ENCODE measurements at regions not wholly inside any gene's neighbourhood (a gene's known extent, or its start where the extent isn't known, plus 50 kb on each side); places are given as distances from the start of the nearest gene placed in this dataset.

DNA sequence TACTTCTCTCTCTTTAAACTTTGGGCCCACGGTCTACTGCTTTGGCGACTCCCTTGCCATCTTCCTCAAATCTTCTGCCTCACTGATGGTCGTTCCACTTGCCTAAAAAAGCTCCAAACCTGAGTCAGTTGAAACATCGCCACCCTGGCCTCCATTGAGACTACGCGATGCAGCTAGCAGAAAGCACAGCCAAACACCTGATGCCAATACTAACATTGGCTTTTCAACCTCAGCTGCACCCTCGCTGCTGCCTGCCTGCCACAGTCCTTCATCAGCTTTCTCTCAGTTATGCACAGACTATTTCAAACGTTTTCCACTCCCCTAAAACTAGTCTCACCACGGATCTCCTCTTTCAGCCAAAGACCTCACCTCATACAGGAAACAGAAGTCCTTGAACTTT lies 214.2 kb upstream of the TMCO5A start:
- no peak for DNase-seq

- DNase-seq = no peak
These were observed 203.2 kb upstream of the TMCO5A start for GRCh38 chr15:37731146-37731746.

DNA sequence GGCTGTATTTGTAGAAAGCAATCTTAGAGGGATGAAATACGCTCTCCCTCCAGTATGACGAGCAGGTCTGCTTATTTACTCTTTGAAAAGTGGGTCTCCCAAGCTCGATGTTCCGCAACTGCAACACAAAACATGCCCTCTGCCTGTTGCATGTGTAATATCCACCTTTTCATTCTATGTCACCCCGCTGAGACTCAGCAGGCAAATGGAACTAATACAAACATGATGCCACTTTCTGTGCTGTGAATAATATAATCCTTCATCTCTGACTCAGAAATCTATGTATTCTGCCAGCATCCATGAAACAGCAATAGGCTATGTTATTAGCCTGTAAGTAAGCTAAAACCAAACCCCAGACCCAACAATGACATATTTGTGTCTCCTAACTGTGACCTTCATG lies 200.8 kb upstream of the TMCO5A start:
- no peak for DNase-seq

- no peak for DNase-seq
These were observed 193.8 kb upstream of the TMCO5A start for GRCh38 chr15:37740623-37741141.

- DNase-seq = no peak
These were observed 190.6 kb upstream of the TMCO5A start for GRCh38 chr15:37743826-37744225.

- DNase-seq = no peak
These were observed 189.9 kb upstream of the TMCO5A start for GRCh38 chr15:37744521-37744920.

- DNase-seq = no peak
These were observed 183.0 kb upstream of the TMCO5A start for GRCh38 chr15:37751401-37751800.

DNA sequence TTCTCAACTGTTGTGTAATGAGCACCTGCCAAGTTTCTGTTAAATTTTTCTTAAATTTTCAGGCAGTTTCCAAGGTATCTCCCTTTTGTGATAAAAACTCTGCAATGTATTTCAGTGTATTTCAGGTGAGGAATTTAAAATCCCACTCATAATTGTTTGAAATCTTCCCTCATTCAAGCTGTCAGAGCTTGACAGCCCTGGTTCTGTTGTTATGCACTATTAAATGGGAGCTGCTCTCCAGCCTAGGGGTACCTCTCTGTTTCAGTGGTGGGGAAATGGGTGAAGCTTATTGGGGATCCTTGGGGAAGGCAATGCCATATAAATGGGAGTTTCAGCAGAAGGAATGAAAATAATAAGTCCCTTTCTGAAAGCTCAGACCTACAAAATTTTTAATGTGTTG lies 178.0 kb upstream of the TMCO5A start:
- DNase-seq = no peak

DNA sequence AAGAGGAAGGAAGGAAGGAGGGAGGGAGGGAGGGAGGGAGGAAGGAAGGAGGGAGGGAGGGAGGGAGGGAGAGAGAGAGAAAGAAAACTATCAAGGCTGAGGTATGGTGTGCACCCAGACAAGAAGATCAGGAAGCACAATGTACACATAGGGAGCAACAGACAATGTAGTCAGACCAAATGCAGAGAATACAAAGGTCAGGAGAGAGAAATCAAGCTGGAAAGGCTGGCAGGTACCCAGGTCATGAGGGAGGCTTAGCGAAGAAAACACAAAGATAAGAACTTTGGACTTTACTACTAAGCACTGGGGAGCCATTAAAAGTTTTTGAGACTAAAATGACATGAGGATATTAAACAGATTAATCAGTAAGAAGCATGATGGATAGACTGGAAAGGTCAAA lies 176.0 kb upstream of the TMCO5A start:
- no peak for DNase-seq

DNA sequence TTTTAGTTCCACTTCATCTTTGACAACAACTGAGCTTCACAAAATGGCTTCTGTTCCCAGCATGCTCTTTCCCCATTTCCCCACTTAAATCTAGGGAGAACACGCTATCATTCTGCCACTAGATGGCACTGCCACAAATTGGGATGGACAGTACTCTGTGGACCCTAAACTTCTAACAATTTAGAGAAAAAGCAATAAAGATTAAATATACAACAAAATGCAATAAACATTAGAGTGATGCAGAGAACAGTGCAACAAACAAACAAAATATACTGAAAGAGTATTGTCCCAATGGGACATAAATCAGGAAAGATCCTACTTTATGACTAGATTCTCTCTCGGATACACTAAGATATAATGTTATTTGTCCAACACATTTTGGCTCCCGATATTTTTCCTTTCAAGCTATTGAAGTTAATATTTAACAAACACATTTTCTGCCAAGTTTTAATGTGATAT lies 169.7 kb upstream of the TMCO5A start:
- no peak for DNase-seq

DNA sequence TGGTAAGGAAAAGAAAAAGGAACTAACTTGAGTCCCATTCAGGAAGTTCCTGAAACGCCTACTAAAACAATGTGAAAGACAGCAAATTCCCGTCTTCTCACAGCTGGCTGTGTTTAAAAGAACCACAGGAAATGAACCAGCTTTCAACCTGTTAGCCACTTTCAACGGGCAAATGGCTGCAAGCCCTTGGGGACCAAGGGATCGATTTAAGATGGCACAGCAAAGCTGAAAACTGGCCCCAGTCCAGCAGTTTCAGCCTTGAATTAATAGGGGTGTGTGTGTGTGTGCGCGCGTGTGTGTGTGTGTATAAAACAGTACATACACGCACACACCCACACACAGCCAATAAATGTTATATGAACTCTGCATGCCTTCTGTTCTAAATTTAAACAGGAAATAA lies 168.7 kb upstream of the TMCO5A start:
- DNase-seq = no peak

- no peak for DNase-seq
These were observed 166.5 kb upstream of the TMCO5A start for GRCh38 chr15:37767841-37768455.

DNA sequence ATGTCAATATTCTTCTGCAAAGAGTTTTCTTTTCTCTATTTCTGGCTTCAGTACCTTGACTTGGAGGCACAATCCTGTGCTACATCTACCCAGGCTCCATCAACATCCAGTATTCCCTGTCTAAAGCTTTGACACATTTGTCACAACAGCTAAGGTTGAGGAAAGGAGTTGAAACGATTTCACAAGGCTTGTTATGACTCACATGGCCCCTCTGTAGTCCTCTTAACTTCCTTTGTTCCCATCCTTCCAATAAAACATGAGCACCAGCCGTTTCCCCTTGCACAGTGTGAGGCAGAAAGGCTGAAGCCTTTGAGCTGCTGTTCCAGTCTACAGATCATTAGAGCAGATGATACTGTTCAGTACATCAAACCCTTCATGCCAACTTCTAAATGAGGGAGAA lies 163.0 kb upstream of the TMCO5A start:
- DNase-seq = no peak

- DNase-seq = no peak
These were observed 161.2 kb upstream of the TMCO5A start for GRCh38 chr15:37773111-37773860.

DNA sequence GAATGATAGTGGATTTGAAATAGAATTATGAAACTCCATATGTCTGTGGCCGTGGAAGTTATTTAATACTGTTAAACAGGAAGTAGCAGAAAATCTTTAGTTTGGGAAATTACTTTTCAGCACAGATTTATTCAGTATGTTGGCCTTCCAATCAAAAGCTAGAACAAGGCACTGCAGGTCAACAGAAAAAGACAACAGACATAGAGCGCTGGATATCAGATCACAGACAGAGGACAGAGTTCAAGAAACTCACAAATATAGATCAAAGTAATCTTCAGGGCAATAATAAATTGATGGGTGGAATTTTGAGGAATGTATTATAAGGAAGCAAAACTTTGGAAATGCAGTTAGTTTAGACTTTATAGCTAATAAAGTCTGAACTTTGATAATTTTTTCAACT lies 159.5 kb upstream of the TMCO5A start:
- DNase-seq = no peak

DNA sequence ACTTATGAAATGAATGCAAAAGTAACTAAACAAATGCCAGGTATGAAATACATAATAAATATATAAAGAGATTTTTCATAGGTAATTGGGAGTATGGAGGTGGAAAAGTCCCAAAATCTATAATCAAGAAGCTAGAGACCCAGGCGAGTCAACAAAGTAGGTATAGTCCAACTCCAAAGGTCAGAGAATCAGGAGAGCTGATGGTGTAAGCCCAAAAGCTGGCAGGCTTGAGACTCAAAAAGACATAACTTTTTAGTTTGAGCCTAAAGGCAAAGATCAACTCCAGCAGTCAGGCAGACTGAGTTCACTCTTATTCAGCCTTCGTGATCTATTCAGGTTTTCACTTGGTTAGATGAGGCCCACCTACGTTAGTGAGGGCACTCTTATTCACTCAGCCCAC lies 157.4 kb upstream of the TMCO5A start:
- DNase-seq = no peak

DNA sequence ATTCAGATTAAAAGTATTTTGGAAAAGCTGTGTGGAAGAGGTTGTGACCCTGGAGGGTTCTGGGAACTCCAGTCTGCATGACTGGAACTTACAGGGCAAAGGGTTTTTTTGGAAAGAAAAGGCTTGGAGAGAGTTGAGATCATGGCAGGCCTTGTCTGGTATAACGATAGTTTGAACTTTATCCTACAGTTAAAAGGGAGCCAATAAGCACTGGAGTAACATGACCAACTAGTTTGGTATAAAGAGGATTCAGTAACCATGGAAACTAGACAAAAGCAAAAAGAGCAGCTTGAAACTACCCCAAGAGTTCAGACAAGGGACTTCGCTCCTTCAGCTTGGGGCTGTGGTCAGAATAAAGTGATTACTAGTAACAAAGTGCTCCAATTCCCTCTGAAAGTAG lies 151.2 kb upstream of the TMCO5A start:
- no peak for DNase-seq

DNA sequence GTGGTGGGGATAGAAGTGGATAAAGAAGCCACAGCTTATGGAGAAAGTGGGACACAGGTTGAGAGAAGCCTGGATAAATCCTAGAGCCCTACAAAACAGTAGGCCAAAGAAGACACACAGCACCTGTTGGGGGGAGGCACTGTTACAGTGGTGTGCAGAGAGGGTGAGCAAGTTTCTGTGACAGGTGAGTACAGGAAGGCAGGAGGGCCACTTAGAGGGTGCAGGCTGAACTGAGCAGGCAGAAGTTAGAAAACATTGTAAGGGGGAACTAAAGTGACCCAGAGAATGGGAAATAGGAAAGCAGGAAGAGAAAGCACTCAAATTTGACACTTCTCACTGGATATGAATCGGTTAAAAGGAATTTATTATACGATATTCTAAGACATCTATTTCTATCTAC lies 146.1 kb upstream of the TMCO5A start:
- DNase-seq = no peak

DNA sequence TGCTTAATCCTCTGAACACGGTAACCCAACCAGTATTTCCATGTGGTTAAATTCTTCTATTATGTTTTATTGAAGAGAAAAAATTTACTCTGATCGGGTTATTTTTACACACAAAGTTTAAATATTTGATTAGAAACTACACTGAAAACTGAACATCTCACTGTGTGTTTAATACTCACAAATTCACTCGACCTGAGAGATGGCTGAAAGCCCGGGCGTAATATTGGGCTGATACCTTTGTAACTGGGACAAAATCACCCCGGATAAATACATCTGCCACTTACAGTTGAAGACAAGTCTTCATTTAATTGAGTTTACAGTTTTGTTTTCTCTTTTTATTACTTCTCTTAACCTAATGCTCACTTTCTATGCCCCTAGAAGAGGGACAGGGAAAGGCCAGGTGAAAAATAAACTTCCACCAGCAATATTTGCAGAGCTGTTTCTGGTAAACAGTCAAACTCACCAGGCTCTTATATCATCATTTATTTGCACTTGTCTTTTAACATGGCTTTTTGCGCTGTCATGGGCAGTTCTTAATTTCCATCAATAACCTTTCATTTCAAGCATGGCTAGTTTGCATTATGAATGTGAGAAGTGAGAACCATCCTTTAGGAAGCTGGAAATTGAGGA lies 145.6 kb upstream of the TMCO5A start:
- DNase-seq = no peak

DNA sequence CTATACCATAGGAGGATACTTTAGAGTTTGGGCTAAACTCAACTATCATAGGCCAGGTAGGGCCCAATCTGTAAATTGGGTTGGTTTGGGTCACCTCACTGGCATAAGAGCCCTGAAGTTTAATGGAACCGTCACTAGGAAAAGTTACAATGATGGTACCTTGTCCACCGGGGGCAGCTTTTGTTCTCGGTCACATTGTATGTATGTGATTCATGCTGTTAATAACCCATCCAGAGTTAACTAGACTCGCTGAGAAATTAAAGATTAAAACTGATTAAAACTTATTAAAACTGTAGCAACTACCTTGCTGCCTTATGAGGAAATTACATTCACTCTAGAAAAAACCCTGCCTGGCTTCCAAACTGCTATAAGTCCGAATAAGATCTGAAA lies 145.0 kb upstream of the TMCO5A start:
- no peak for DNase-seq

DNA sequence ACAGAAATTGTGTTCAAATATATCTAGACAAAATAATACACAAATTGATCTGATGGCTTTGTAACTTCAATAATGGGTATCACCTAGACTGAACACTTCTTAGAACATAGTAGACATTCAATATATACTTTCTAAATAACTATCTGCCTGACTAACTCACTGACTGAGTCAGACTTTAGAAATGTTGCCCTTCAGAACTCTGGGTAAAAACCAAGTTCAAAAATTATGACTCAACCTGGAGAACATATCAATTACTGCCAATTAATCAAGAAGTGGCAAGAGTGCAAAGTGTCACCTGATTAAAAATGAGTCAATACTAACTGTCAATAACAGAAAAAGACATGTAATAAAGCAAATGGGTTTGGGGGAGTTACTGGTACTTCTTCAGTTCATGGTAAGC lies 144.6 kb upstream of the TMCO5A start:
- DNase-seq = no peak

- no peak for DNase-seq
These were observed 142.7 kb upstream of the TMCO5A start for GRCh38 chr15:37791693-37792092.

DNA sequence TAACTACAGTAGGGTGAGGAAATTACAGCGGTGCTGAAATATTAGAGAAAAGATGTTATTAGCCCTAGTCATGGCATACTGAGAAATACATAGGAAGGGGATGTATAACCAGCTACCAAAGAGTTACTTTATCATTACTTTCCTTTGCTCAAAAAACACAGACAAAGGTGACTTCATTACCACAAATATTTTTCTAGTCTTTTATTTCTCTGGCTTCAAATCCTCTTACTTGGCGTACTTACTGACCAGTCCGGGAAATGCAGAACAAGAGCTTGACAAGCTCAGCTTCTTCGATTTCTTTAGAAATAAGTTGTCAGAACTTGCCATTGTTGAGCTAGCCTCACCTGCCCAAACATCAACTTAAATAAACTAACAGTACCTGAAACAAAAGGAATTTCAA lies 142.1 kb upstream of the TMCO5A start:
- no peak for DNase-seq

- no peak for DNase-seq
These were observed 140.6 kb upstream of the TMCO5A start for GRCh38 chr15:37793851-37794250.
